ENCODE measurements at regions not wholly inside any gene's neighbourhood (a gene's known extent, or its start where the extent isn't known, plus 50 kb on each side); places are given as distances from the start of the nearest gene placed in this dataset.

DNA sequence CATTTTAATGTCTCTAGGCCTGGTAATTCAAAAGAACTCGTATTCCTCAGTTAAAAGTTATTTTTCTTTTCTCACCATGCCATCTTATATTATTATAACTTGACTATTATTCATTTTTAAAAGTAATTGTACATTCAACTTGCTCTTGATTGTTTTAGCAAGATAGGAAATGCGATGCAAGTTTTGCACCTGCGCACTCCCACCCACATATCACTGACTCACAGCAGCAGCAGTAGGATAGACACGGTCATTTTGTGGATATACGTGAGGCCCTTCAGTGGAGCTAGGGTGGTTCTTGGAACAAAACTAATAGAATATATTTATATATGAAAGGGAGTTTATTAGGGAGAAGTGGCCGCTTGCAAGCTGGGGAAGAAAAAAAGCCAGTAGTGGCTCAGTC, 95.5 kb upstream of the UBE3A start:
- TF ChIP-seq CTCF (IDR thresholded peaks at IDR 0.05) (no peak), POLR2A (IDR thresholded peaks at IDR 0.05) (no peak)
